OCI-LY3 (cell line): ENCODE measurements at regions not wholly inside any gene's neighbourhood (a gene's known extent, or its start where the extent isn't known, plus 50 kb on each side); places are given as distances from the start of the nearest gene placed in this dataset.

Source experiments
- H2AFZ ChIP-seq: fragments of 200-600, 300-600 bp; shearing (Covaris generic); 2 replicates; pipeline ENCODE4 v1.6.0; 2014; ENCODE audit warnings: antibody characterized with exemption, low read depth, low read length
- H3K27ac ChIP-seq: fragments of 200-600, 300-600 bp; sonication (generic); 2 replicates; pipeline ENCODE4 v1.5.1; 2014; ENCODE audit warnings: mild to moderate bottlenecking, low read length, moderate library complexity, mixed read lengths
- H3K27me3 ChIP-seq: fragments of 200-600, 300-600 bp; sonication (generic); 2 replicates; pipeline ENCODE4 v1.6.1; 2014; ENCODE audit warnings: low read depth, low read length, mixed read lengths
- H3K36me3 ChIP-seq: fragments of 200-600, 300-600 bp; sonication (generic); replicated peaks from 2 replicates; pipeline ENCODE3; 2014; ENCODE audit warnings: low read depth, low read length, mixed read lengths
- H3K4me1 ChIP-seq: fragments of 300-600, 200-600 bp; sonication (generic); 2 replicates; pipeline ENCODE4 v1.6.1; 2014; ENCODE audit warnings: low read length, mixed read lengths
- H3K4me2 ChIP-seq: fragments of 200-600, 300-600 bp; sonication (generic); 2 replicates; pipeline ENCODE4 v1.6.1; 2014; ENCODE audit warnings: low read length, mixed read lengths
- H3K4me3 ChIP-seq: fragments of 300-600, 200-600 bp; sonication (generic); 2 replicates; pipeline ENCODE4 v1.5.1; 2014; ENCODE audit warnings: antibody characterized with exemption, mild to moderate bottlenecking, low read length, moderate library complexity
- H3K79me2 ChIP-seq: fragments of 300-600, 200-600 bp; shearing (Covaris generic); 2 replicates; pipeline ENCODE4 v1.6.1; 2014; ENCODE audit warnings: mild to moderate bottlenecking, low read length, mixed read lengths
- H3K9ac ChIP-seq: fragments of 300-600, 200-600 bp; shearing (Covaris generic); 2 replicates; pipeline ENCODE4 v1.6.0; 2014; ENCODE audit warnings: mild to moderate bottlenecking, low read length, moderate library complexity
- H3K9me3 ChIP-seq: fragments of 200-600, 300-600 bp; shearing (Covaris generic); 2 replicates; pipeline ENCODE4 v1.6.1; 2014; ENCODE audit warnings: low read length, mixed read lengths; ENCODE audit not compliant: insufficient read depth
- H4K20me1 ChIP-seq: fragments of 200-600, 300-600 bp; sonication (generic); 2 replicates; pipeline ENCODE4 v1.6.1; 2016; ENCODE audit warnings: low read length, mixed read lengths; ENCODE audit not compliant: insufficient read depth
- EZH2phosphoT487 ChIP-seq: fragments of 200-600 bp; shearing (Covaris generic); IDR thresholded peaks from 2 replicates; pipeline ENCODE4 v1.6.1; 2018; ENCODE audit warnings: antibody characterized with exemption, mixed run types, low read depth
- TF ChIP-seq, protein P1 (sequence below): fragments of 200-600, 300-600 bp; sonication (generic); IDR thresholded peaks from 2 replicates; pipeline ENCODE4 v1.5.1; 2014; ENCODE audit warnings: antibody characterized with exemption, low read length, low read depth

DNA sequence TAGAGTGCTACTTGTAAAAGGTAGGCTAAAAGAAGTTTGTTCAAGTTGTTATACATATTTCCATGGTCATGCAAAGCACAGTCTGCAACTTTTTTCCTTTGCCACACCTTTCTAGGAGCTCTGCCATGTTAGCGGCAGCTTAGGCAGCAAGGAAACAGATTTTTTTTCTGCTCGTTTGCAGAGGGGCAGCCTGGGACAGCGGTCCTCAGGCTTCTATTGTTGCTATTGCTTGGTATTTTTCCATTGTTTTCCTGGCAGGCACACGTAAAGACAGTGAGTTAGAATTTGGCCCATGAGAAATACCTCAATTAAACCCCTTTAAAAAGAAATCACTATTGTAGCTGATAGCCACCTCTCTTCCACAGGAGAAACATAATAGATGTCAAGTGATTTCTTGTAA, 391.4 kb downstream of the SH2D1A start:
- Histone ChIP-seq H3K9me3 (no peaks in the 10 kb centered on the region), H3K27ac (no peak overlapping the region), H3K4me3 (no peak overlapping the region), H4K20me1 (no peaks in the 10 kb centered on the region), H3K36me3 (no peaks in the 10 kb centered on the region), H3K79me2 (no peaks in the 10 kb centered on the region), H2AFZ (no peak overlapping the region), H3K4me2 (no peak overlapping the region), H3K27me3 (no peaks in the 10 kb centered on the region), H3K9ac (no peak overlapping the region), H3K4me1 (no peaks in the 10 kb centered on the region)
- TF ChIP-seq, protein P1, sequence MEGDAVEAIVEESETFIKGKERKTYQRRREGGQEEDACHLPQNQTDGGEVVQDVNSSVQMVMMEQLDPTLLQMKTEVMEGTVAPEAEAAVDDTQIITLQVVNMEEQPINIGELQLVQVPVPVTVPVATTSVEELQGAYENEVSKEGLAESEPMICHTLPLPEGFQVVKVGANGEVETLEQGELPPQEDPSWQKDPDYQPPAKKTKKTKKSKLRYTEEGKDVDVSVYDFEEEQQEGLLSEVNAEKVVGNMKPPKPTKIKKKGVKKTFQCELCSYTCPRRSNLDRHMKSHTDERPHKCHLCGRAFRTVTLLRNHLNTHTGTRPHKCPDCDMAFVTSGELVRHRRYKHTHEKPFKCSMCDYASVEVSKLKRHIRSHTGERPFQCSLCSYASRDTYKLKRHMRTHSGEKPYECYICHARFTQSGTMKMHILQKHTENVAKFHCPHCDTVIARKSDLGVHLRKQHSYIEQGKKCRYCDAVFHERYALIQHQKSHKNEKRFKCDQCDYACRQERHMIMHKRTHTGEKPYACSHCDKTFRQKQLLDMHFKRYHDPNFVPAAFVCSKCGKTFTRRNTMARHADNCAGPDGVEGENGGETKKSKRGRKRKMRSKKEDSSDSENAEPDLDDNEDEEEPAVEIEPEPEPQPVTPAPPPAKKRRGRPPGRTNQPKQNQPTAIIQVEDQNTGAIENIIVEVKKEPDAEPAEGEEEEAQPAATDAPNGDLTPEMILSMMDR: no peak
- no peak for TF ChIP-seq EZH2phosphoT487

DNA sequence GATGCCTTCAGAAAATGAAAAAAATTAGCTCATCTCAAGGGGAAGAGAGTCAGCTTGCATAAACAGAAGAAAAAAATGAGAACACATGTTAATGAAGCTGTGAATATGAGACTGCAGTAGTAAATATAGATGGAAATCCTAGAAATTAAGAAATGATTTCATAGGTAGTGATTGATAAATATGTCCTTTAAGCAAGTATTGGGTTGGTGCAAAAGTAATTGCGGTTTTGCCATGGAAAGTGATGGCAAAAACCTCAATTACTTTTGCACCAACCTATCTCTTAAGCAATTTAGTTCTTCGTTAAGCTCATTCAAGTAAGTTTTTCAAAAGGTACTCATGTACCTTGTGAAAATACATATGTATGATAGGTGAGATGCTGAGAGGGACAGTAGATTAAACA, 400.9 kb downstream of the SH2D1A start:
- H3K27me3 ChIP-seq: no peaks in the 10 kb centered on the region

DNA sequence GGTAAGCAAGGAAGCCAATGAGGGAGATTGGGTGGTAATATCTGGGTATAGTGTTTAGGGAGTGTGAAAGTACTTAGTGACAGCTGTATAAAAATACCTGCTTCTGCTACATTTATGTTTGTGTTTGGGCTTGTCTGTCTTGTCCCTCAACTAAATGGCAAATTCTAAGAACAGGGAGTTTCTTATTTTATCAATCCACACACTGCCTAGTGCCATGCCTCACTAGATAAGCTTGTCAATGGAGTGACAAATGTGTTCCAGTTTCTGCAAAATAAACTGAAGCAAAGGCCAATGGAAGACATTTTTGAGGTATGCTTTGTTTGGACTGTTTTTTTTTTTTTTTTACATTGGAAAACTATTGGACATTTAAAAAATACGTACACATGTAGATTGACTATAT, 418.0 kb downstream of the SH2D1A start:
- TF ChIP-seq, protein P1: no peak
- TF ChIP-seq EZH2phosphoT487: no peak
- Histone ChIP-seq H3K4me3 (no peak overlapping the region), H4K20me1 (no peaks in the 10 kb centered on the region), H3K4me2 (no peak overlapping the region), H3K9me3 (no peaks in the 10 kb centered on the region), H2AFZ (no peak overlapping the region), H3K4me1 (no peaks in the 10 kb centered on the region), H3K36me3 (no peaks in the 10 kb centered on the region), H3K27ac (no peak overlapping the region), H3K9ac (no peak overlapping the region), H3K79me2 (no peaks in the 10 kb centered on the region), H3K27me3 (no peaks in the 10 kb centered on the region)

More for the DNA sequence above, 400.9 kb downstream of the SH2D1A start:
- Histone ChIP-seq H3K9ac (no peak overlapping the region), H3K4me2 (no peak overlapping the region), H3K27ac (no peak overlapping the region), H3K4me3 (no peak overlapping the region), H3K4me1 (no peaks in the 10 kb centered on the region), H3K36me3 (no peaks in the 10 kb centered on the region), H3K9me3 (no peaks in the 10 kb centered on the region), H2AFZ (no peak overlapping the region), H4K20me1 (no peaks in the 10 kb centered on the region), H3K79me2 (no peaks in the 10 kb centered on the region)
- TF ChIP-seq, protein P1: no peak
- TF ChIP-seq EZH2phosphoT487: no peak

DNA sequence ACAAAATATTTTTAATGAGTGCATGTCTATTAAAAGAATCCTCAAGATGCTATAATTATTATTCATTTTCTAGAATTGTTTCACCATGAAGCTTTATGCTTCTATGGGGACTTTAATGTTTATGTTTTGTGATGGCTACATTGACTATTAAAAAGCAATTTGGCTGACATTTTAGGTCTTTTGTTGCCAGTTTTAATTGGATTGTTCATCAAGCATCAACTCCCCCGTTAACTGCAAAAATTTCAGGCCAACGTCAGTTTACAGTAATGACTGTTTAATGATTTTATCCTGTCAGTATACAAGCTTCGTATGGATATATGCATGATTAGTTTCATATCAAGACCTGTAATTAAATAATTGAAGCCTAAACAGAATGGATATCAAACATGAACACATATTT, 422.8 kb downstream of the SH2D1A start:
- H3K4me1 ChIP-seq: no peaks in the 10 kb centered on the region
- TF ChIP-seq, protein P1: no peak
- no peak for TF ChIP-seq EZH2phosphoT487
- no peak overlapping the region for H3K27ac ChIP-seq
- H3K36me3 ChIP-seq: no peaks in the 10 kb centered on the region
- H4K20me1 ChIP-seq: no peaks in the 10 kb centered on the region
- H2AFZ ChIP-seq: no peak overlapping the region
- H3K9me3 ChIP-seq: no peaks in the 10 kb centered on the region
- no peaks in the 10 kb centered on the region for H3K27me3 ChIP-seq
- no peak overlapping the region for H3K4me2 ChIP-seq
- H3K9ac ChIP-seq: no peak overlapping the region
- H3K79me2 ChIP-seq: no peaks in the 10 kb centered on the region
- no peak overlapping the region for H3K4me3 ChIP-seq
